Mucosa of rectum (tissue), 2 donors: ENCODE measurements at regions not wholly inside any gene's neighbourhood (a gene's known extent, or its start where the extent isn't known, plus 50 kb on each side); places are given as distances from the start of the nearest gene placed in this dataset.
"Not testable (repeated sequence)": the region's sequence is repeated elsewhere in the genome, so short reads cannot be mapped to it uniquely, and the experiment has no call there.

Source experiments
- H3K27ac ChIP-seq, 2 donors: one replicate each; pipeline ENCODE4 v1.7.0; 2013; ENCODE audit warnings: inconsistent platforms in 2 of 2, low read depth in 2 of 2, low read length in 2 of 2
- H3K27me3 ChIP-seq, 2 donors: one replicate each; pipeline ENCODE4 v1.7.0; 2013; ENCODE audit warnings: low read length in 2 of 2; ENCODE audit not compliant: control insufficient read depth in 2 of 2, insufficient read depth in 2 of 2
- H3K36me3 ChIP-seq, 2 donors: one replicate each; pipeline ENCODE4 v1.7.0; 2013; ENCODE audit warnings: low read length in 2 of 2; ENCODE audit not compliant: control insufficient read depth in 2 of 2, insufficient read depth in 2 of 2
- H3K4me1 ChIP-seq, 2 donors: one replicate each; pipeline ENCODE4 v1.7.0; 2013; ENCODE audit warnings: low read length in 2 of 2, mild to moderate bottlenecking in 1 of 2; ENCODE audit not compliant: control insufficient read depth in 2 of 2, insufficient read depth in 2 of 2
- H3K4me3 ChIP-seq, 2 donors: one replicate each; pipeline ENCODE4 v1.7.0; 2013; ENCODE audit warnings: low read length in 2 of 2
- H3K9ac ChIP-seq, 2 donors: one replicate each; pipeline ENCODE4 v1.7.0; 2013; ENCODE audit warnings: low read length in 2 of 2, low read depth in 1 of 2, mild to moderate bottlenecking in 1 of 2
- H3K9me3 ChIP-seq, 2 donors: one replicate each; pipeline ENCODE4 v1.7.0; 2013; ENCODE audit warnings: low read length in 2 of 2; ENCODE audit not compliant: control insufficient read depth in 2 of 2
- donor health status: healthy.
- donor health status: Normal muscosa, but diverticular disease.

DNA sequence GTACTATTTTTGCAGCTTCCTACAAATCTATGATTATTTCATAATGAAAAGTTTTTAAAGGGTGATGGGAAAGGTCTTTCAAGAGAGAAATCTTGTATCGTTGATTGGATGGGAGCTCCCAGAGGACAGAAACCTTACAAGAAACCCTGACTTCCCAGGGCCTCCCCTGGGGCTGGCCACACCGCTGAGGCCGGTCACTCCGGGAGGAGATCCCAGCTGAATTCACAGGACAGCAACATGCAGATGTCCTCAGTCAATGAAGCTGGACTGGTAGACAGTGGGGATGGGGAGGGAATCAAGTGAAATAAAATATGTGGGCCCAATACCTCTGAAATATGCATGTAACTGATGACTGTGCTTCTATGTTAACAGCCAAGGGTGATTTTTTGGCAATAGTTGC lies 135.6 kb downstream of the TFCP2L1 start:
- H3K4me1 ChIP-seq: peaks cover 11 to 14% of the 10 kb centered on the region in 2 donors
- H3K9me3 ChIP-seq: no peaks in the 10 kb centered on the region
- H3K9ac ChIP-seq: no peak overlapping the region
- no peaks in the 10 kb centered on the region for H3K27me3 ChIP-seq
- no peak overlapping the region for H3K27ac ChIP-seq
- H3K36me3 ChIP-seq: no peaks in the 10 kb centered on the region
- H3K4me3 ChIP-seq: no peak overlapping the region

DNA sequence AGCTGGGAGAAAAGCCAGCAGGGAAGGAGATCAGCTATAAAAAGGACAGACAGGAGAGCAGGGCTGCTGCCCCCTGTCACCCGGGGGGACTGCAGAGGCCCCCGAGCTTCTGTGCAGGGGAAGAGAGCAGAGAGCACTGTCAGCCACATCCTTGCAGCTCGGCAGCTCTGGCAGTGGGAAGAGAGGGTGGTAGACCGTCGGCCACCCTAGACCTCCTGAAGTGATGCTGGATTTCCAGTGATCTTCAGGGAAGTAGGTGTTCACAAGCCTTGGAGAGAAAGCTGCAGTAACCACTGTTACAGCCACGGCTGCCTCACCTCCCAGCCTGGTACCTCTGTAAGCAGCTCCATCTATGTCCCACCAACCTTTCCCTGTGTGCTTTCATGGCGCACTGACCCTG lies 134.9 kb downstream of the TFCP2L1 start:
- H3K36me3 ChIP-seq: no peaks in the 10 kb centered on the region
- H3K27ac ChIP-seq: no peak overlapping the region
- H3K4me1 ChIP-seq: peaks cover 13 to 20% of the 10 kb centered on the region in 2 donors
- H3K4me3 ChIP-seq: no peak overlapping the region
- H3K9me3 ChIP-seq: no peaks in the 10 kb centered on the region
- no peak overlapping the region for H3K9ac ChIP-seq
- no peaks in the 10 kb centered on the region for H3K27me3 ChIP-seq

DNA sequence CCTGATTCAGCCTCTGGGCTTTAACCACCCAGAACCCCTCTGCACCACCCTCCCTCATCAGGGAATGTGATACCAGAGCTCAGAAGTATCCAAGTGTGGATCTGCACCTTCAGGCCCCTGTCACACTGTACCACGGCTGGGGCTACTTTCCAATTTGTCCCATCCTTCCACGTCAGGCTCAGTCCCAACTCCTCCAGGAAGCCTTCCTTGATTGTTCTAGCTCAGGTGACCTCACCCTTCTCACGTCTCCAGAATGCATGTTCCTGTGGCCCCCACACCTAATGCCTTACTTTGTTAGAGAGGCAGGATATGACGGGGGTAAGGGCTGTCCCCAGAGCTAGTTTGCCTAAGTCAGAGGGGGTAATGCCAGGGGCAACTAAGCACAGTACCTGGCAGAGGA lies 134.3 kb downstream of the TFCP2L1 start:
- H3K27me3 ChIP-seq: no peaks in the 10 kb centered on the region
- H3K9ac ChIP-seq: no peak overlapping the region
- peaks cover 17 to 24% of the 10 kb centered on the region in 2 donors for H3K4me1 ChIP-seq
- no peak overlapping the region for H3K4me3 ChIP-seq
- no peaks in the 10 kb centered on the region for H3K9me3 ChIP-seq
- no peaks in the 10 kb centered on the region for H3K36me3 ChIP-seq
- no peak overlapping the region for H3K27ac ChIP-seq

DNA sequence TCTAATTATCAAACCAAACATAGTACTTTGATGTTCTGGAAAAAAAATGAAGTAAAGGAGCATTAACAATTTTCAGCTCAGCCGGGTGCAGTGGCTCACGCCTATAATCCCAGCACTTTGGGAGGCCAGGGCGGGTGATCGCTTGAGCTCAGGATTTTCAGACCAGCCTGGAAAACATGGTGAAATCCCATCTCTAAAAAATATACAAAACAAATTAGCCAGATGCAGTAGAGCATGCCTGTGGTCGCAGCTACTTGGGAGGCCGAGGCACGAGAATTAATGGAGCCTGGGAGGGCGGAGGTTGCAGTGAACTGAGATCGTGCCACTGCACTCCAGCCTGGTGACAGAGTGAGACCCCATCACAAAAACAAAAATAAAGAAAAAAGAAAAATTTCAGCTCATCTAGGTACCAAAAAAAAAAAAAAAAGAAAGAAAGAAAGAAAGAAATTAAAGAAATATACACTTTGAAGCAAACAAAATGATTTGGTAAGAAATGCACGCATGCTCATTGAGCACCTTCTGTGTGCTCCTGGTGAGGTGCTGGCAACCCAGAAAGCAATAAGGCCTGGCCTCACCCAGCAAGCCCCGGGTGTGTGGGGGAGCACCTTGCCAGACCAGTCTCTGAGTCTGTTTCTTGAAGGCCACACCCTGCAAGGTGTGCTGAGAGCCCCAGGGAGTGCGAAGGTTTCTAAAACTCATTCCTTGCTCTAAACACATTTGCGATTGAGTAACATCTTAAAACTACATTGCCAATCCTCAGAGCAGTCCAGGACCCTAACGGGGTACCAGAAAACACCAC lies 133.5 kb downstream of the TFCP2L1 start:
- Histone ChIP-seq H3K4me1 (peaks cover 22 to 31% of the 10 kb centered on the region in 2 donors), H3K9me3 (no peaks in the 10 kb centered on the region), H3K27ac (peak overlapping the region; percentile 84 to 87), H3K36me3 (no peaks in the 10 kb centered on the region), H3K4me3 (peak overlapping the region in 1 of 2 donors; percentile 26), H3K27me3 (no peaks in the 10 kb centered on the region), H3K9ac (peak overlapping the region; percentile 56 to 64)

DNA sequence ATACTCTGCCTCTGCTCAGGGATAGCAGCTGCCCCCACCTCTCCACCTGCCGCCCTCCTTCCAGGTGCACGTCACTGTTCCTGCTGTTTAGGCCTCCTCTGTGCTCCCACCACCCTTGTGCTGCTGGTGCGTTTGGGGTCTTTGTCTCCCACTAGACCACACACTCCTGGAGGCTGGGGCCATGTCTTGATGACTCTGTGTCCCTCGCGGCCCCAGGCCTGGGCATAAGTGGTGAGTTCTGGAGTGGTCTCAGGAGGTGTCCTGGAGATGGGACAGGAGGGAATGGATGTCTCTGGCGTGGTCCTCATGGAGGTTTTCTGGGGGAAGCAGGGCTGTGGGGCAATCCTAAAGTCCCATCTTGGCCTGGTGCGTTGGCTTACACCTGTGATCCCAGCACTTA lies 132.1 kb downstream of the TFCP2L1 start:
- H3K27ac ChIP-seq: no peak overlapping the region
- H3K9ac ChIP-seq: peak overlapping the region in 1 of 2 donors; percentile 2
- no peak overlapping the region for H3K4me3 ChIP-seq

DNA sequence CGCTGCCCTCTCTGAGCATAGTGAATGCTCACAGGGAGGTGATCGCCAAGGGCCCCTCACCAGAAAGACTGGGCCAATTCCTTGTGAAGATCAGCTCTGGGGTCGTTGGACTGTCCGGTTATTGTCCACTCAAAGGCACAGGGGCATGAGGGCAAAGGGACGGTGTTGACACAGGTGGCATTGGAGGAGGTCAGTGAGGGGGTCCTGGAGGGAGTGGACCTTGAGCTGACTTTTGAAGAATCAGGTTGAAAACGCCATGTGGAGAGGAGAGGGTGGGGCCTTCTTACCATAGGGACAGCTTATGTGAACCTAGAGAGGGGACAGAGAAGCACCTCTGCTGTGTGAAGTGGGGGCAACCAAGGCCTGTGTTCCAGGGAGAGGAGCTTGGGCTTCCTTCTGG lies 131.5 kb downstream of the TFCP2L1 start:
- H3K4me3 ChIP-seq: no peak overlapping the region
- H3K27me3 ChIP-seq: no peaks in the 10 kb centered on the region
- no peak overlapping the region for H3K27ac ChIP-seq
- H3K9ac ChIP-seq: no peak overlapping the region
- peaks cover 22 to 31% of the 10 kb centered on the region in 2 donors for H3K4me1 ChIP-seq
- H3K36me3 ChIP-seq: no peaks in the 10 kb centered on the region
- peaks cover 0 to 4% of the 10 kb centered on the region in 2 donors for H3K9me3 ChIP-seq

More for the DNA sequence above, 132.1 kb downstream of the TFCP2L1 start:
- Histone ChIP-seq H3K27me3 (no peaks in the 10 kb centered on the region), H3K36me3 (no peaks in the 10 kb centered on the region), H3K4me1 (peaks cover 22 to 31% of the 10 kb centered on the region in 2 donors), H3K9me3 (peaks cover 0 to 3% of the 10 kb centered on the region in 2 donors)

DNA sequence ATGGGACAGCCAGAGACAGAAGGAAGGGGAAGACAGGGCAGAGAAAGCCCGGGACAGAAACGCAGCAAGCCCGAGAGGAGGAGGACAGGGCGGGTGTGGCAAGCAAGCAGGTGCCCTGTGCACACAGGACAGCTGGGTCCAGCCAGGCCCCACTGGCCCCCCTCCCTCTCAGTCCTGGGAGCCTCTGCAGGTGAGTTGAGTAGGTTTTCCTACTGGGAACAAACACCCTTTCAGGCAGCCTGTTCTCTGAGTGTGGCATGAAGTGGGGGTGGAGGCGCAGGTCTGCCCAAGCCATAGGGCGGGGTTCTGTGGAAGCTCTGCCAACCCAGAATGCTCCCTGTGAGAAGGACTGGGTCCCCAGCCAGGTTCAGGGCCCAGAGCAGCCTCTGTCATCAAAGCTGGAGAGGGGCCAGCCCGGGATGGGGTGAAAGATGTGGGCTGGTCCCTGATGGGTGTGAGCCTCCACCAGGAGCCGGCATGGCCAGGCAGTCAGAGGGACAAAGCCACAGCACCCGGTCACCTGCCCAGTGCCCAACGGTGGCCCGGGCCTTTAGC lies 129.4 kb downstream of the TFCP2L1 start:
- Histone ChIP-seq H3K9me3 (peaks cover 0 to 4% of the 10 kb centered on the region in 2 donors), H3K4me1 (peaks cover 25 to 33% of the 10 kb centered on the region in 2 donors), H3K4me3 (peak overlapping the region; percentile 19 to 57), H3K27me3 (no peaks in the 10 kb centered on the region), H3K27ac (peak overlapping the region; percentile 84 to 89), H3K36me3 (no peaks in the 10 kb centered on the region), H3K9ac (peak overlapping the region; percentile 65 to 71)

DNA sequence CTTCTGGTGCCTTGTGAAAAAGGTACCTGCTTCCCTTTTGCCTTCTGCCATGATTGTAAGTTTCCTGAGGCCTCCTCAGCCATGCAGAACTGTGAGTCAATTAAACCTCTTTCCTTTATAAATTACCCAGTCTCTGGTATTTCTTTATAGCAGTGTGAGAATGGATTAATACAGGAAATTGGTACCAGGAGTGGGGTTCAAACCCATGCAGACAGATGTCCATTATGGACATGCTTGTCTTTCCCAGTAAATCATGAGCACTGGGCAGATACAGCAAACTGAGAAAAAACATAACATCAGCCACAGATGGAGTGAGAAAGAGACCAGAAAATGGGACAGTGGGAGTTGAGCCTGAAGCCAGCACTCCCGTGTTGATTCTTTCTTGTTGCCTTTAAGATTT lies 127.5 kb downstream of the TFCP2L1 start:
- H3K9me3 ChIP-seq, H3K4me3 ChIP-seq, H3K36me3 ChIP-seq, H3K27me3 ChIP-seq, H3K27ac ChIP-seq, H3K9ac ChIP-seq: not testable (repeated sequence)
- H3K4me1 ChIP-seq: peaks cover 14 to 25% of the 10 kb centered on the region in 2 donors

DNA sequence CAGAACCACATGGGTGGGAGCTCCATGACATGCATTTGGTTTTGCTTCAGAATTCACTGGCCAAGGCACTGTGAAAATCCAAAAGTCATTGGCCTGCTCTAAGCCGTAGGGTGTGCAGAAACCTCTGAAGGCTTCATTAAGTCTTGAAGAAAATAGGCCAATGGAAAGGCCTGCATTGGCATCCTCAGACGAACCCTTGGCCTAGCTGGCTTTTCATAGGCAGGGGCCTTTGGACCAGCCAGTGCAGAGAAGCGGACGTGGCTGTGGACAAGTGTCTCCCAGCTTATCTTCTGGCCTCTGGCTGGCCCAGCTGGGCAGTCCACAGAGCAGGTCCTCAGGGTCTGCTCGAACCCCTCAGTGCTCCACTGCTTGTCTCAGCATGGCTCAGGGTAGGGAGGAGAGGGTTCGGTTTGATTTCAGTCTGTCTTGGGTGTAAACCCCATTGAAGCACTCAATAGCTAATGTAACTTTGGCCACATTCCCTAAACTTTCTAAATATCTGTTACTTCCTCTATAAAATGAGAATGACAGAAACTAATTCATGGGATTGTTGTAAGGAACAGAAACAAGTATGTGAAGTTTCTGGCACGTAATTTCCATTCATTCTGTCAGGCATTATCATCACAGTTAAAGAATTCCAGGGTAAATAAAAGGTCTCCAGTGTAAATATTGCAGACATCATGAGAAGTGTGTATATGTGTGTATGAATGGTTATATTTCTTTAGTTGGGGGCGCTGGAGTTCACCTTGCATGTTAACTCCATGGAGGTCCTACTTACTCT lies 125.5 kb downstream of the TFCP2L1 start:
- H3K27me3 ChIP-seq: no peaks in the 10 kb centered on the region
- no peak overlapping the region for H3K9ac ChIP-seq
- H3K36me3 ChIP-seq: no peaks in the 10 kb centered on the region
- no peak overlapping the region for H3K27ac ChIP-seq
- H3K4me3 ChIP-seq: no peak overlapping the region
- H3K4me1 ChIP-seq: peaks cover 14 to 21% of the 10 kb centered on the region in 2 donors
- H3K9me3 ChIP-seq: peaks cover 0 to 4% of the 10 kb centered on the region in 2 donors

DNA sequence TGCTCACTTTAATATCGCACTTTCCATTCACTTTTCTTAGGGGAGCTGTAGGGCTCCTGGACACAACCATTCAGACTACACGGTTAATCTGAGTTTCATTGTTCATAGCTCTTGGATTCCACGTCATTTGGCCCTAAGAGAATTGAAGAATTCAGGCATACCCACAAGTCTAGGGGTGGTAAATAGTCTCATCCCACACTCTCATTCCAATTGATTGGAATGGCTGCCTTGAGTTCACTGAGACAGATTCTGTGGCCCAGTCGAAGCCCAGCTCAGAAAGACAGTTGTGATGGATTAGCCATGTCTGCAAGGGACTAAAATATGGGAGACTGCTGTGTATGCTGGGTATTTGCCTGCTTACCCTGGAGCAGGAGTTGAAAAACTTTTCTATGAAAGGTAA lies 124.6 kb downstream of the TFCP2L1 start:
- Histone ChIP-seq H3K9me3 (peaks cover 0 to 4% of the 10 kb centered on the region in 2 donors), H3K4me3 (no peak overlapping the region), H3K27ac (no peak overlapping the region), H3K27me3 (no peaks in the 10 kb centered on the region), H3K36me3 (no peaks in the 10 kb centered on the region), H3K9ac (no peak overlapping the region), H3K4me1 (peaks cover 9 to 13% of the 10 kb centered on the region in 2 donors)
